ENCODE measurements at regions not wholly inside any gene's neighbourhood (a gene's known extent, or its start where the extent isn't known, plus 50 kb on each side); places are given as distances from the start of the nearest gene placed in this dataset.

- no peak for DNase-seq (ENCODE audit: low read depth in 2 of 2)
Measured at GRCh38 chr19:28024920-28025319, 1188.0 kb downstream of the UQCRFS1 start.

DNA sequence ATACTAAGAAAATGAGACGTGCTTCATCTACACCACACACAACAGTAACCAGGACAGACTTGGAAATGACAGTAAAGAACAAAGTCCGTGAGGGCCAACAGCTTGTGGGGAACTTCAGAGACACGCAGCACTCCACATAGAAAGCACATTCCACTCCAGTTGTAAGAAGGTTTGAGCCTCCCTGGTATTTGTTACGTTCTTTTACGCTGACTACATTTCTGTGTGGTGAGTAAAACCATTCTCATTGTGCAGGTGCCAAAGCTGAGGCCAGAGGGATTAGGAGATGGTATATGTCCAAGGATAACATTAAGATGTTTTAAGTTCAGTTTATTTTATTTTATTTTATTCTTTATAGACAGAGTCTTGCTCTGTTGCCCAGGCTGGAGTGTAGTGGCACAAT lies 1189.9 kb downstream of the UQCRFS1 start:
- DNase-seq (ENCODE audit: low read depth in 2 of 2), result no peak

DNA sequence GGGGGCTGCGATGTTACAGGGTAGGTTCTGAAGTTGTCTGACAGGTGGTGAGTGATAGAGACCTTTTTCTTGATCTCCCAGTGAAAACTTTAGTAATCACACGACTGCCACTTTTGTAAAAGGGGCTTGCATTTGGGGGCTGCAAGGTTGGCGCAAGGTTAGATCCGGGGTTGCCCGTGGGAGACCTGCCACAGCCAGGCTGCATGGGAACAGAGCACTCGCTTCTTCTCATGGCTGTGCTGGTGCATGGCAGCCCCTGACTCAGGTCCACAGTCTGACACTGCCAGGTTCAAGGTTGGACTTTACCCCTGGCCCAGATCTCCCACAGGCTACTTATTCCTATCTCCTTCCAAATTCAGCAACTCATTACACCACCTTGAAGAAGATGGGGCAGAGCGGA lies 1190.4 kb downstream of the UQCRFS1 start:
- no peak for DNase-seq (ENCODE audit: low read depth in 2 of 2)

DNA sequence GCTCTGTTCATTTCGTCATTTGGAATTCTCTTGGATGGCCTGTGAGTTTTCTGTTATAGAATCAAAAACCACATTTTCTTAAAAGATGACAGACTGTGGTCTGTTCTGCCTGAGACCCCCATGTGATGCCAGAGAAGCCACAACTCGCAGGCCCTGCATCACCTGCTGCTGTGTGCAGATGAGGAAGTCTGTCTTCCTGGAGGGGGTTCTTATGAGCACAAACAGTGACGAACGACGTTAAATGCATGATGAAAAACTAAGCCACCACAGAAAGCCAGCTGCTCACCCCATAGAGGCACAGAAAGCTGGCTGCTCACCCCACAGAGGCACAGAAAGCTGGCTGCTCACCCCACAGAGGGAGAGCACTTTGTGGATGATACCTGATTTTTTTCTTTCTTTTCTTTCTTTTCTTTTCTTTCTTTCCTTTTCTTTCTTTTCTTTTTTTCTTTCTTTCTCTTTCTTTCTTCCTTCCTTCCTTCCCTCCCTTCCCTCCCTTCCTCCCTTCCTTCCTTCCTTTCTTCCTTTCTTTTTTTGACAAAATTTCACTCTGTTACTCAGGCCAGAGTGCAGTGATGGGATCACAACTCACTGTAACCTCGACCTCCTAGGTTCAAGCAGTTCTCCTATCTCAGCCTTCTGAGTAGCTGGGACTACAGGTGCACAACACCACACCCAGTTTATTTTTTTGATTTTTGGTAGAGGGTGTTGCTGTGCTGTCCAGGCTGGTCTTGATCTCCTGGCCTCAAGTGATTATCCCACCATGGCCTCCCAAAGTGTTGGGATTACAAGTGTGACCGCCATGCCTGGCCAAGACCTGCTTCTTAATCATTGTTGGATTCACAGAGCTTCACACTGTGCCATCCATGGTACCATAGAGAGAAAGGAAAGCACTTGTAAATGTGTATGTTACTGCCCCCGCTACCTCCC lies 1191.4 kb downstream of the UQCRFS1 start:
- DNase-seq (ENCODE audit: low read depth in 2 of 2), result no peak

DNA sequence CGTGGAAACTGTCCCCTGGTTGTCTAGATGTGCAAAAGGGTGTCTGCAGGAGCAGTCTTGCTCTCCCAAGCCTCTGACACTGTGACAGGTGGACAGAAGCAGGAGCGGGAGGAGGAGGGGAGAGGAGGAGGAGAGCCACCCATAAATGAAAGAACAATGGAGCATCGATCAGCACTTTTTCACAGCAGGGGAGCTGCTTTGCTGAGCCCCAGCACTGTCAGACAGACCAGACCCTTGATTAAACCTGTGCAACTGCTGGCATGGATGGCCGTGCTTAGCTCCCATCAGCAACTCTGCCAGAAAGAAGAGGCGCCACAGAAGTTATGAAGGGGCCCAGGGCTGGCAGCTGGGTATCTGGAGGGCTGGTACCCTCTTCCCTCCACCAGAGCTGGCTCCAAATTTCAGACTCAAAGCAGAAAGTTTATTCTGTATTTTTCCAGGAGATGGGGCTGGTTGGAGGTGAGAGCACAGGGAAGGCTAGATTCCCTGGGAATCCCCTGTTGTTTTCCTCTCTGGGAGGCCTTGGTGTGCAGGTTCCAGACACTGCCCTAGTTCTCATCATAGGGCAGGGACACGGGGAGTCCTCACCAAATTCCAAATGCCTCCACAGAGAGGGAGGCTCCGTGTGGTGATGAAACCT lies 1192.2 kb downstream of the UQCRFS1 start:
- DNase-seq (ENCODE audit: low read depth in 2 of 2), result no peak

DNA sequence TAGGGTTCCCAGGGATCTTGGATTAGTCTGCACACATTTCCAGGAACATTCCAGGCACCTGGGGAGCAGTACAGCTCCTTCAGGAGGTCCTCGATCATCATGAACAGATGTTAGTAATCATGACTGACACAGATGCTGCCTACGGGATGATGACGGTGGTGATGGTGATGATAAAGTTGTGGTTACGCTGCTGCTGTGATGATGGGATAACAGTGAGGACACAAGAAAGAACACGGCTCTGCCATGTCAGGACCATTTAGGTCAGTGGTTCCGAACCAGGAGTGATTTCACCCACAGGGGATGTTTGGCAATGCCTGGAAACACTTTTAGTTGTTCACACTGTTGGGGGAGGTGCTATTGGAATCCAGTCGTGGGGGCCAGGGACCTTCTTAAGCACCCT lies 1193.0 kb downstream of the UQCRFS1 start:
- DNase-seq (ENCODE audit: low read depth in 2 of 2), result no peak

DNA sequence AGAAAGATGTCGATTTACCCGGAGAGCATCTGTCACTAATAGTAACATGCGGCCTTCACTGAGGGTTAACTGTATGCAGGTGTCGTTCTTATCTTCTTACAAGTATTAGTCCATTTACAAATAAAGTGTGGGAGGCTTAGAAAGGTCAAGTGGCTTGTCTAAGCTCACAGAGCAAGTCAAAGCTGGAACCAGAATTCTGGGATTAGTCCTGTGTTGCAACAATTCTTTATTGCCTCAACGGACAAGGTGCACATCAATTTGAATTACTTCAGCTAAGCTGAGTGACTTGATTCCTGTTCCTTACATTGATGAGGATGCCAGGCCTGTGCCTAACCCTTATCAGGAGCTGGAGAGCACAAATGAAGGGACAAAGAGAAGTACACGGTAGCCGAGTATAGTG lies 1193.6 kb downstream of the UQCRFS1 start:
- no peak for DNase-seq (ENCODE audit: low read depth in 2 of 2)

GRCh38 chr19:28018499-28018898 lies 1194.5 kb downstream of the UQCRFS1 start:
- no peak for DNase-seq (ENCODE audit: low read depth in 2 of 2)

DNA sequence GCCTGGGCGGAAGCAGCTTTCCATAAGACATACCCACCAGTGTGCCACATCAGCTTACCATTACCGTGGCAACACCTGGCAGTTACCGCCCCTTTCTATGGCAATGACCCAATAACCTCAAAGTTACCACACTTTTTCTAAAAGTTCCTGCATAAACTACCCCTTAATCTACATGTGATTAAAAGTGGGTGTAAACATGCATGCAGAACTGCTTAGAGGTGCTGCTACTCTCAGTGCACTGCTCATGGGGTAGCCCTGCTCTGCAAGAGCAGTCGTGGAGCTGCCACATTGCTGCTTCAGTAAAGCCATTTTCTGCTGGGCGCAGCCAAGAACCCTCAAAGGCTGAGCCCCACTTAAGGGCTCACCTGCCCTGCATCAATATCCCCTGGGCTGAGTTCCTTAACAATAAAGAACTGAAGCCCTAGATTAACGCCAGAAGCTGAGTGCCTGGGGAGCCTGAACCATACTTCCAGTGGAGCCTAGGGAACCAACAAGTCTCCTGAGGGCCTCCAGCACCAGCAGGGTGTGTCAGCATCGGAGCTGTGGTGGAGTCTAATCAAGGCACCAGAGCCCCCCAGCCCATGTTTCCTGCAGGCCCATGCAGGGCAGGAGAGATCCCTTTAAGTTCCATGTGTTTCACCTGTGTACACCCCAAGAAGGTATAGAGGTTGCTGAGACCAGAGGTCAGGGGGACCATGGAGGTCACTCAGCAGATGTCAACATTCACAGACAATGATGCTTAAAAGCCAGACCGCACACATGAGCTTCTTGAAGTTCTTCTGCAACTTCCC lies 1198.1 kb downstream of the UQCRFS1 start:
- DNase-seq (ENCODE audit: low read depth in 2 of 2), result no peak

DNA sequence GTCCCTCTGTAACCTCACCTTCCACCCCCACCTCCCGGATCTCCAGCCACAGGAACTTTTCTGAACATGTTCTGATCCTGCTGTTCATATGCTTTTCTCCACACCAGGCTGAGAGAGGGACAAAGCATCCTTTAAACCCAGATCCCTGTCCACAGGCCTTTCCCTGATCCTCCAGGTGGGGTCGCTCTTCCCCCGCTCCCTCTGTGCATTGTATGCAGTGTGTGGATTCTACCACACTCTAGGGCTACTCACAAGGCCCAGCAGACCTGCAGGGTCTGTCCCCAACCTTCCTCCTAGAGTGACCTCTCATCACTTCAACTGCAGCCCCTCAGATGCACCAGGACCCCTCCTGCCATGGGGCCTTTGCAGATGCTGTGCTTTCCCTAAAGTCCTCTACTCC lies 1200.6 kb downstream of the UQCRFS1 start:
- DNase-seq (ENCODE audit: low read depth in 2 of 2), result no peak

DNA sequence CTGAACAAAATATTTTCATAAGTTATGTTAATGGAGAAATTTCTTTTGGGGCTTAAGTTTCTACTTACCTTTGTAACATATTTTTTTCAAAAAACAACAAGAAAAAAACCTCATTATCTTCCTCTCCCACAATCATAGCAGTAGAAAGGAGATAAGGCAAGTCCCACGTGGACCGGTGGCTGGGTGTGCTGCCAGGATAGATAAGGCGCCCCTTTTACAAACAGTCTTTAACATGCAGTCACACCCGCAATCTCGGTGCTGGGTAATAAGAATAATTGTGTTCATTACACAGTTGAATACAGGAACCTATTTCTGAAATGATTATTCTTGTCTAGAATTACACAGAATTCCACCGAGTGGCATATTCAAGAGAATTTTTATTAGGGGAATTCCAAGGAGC lies 1202.3 kb downstream of the UQCRFS1 start:
- DNase-seq (ENCODE audit: low read depth in 2 of 2), result no peak

GRCh38 chr19:28009696-28010095 lies 1203.3 kb downstream of the UQCRFS1 start:
- DNase-seq (ENCODE audit: low read depth in 2 of 2), result no peak

DNA sequence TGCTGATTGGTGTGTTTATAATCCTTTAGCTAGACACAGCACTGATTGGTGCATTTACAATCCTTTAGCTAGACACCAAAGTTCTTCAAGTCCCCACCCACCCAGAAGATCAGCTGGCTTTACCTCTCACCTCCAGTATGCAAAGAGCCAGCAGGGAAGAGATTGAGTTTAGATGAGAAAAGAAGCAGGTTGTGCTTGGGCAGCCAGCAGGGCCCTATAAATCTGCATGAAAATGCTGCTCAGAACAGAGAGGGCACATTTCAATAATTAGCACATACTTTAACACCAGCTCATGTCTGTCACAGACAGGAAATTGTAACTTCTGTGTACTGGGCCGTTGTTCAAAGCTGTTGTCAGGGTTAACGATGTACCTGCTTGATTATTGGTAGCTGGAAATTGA lies 1204.3 kb downstream of the UQCRFS1 start:
- no peak for DNase-seq (ENCODE audit: low read depth in 2 of 2)

GRCh38 chr19:28003543-28003942 lies 1209.4 kb downstream of the UQCRFS1 start:
- no peak for DNase-seq (ENCODE audit: low read depth in 2 of 2)

DNA sequence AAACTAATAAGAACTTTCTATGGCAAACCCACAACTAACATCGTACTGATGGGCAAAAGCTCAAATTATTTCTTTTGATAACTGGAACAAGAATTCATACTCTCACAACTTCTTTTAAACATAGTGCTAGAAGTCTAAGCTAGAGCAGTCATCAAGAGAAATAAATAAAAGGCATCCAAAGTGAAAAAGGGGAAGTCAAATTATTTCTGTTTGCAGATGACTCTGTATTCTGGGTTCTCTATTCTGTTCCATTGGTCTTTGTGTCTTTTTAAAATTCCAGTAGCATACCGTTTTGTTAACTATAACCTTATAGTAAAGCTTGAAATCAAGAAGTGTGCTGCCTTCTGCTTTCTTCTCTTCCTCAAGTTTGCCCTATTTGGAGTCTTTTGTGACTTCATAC lies 1215.9 kb downstream of the UQCRFS1 start:
- DNase-seq (ENCODE audit: low read depth in 2 of 2), result no peak

GRCh38 chr19:27993619-27994570 lies 1219.1 kb downstream of the UQCRFS1 start:
- DNase-seq (ENCODE audit: low read depth in 2 of 2), result no peak

DNA sequence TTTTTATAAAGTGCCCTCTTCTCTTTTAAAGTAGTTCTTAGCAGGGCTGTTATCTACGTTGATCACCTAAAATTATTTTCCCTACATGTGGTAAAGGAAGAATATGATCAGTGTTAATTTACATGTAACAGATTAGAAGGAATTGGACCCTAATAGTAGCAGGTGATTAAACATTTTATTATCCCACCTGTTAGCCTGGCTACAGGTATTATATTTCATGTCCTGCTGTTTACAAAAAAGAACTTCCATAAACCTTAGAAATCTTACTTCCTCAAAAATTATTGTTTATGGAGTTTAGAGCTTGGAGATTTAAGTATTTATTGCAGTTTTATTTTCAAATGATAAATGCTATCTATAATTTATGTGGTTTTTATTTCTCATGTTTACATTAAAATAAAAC lies 1226.7 kb downstream of the UQCRFS1 start:
- DNase-seq (ENCODE audit: low read depth in 2 of 2), result no peak

DNA sequence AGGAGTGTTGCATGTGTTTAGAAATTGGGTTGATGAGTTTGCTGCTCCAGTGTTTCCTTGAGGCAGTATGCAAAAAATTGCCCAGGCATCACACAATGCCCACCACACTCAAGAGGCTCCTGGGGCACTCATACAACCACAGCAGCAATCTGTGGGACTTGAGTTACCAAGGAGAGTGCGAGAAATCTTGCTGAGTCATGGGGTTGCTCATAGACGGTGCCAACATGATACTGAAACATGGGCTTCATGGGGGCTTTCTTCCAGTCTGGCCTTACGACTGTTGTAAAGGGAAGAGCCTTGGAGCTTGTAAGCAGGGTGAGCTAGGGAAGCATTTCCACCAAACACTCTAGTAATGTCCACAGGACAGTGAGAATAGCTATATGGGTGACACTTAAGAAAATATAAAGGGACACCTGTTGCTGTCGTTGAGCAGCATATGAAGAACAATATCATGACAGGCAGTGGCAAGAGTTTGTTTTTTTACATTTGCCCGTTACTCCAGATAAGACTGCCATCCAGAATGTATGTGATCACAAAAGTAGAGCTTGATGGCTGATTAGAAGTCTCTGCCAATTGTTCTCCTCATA lies 1237.4 kb downstream of the UQCRFS1 start:
- DNase-seq (ENCODE audit: low read depth in 2 of 2), result no peak

DNA sequence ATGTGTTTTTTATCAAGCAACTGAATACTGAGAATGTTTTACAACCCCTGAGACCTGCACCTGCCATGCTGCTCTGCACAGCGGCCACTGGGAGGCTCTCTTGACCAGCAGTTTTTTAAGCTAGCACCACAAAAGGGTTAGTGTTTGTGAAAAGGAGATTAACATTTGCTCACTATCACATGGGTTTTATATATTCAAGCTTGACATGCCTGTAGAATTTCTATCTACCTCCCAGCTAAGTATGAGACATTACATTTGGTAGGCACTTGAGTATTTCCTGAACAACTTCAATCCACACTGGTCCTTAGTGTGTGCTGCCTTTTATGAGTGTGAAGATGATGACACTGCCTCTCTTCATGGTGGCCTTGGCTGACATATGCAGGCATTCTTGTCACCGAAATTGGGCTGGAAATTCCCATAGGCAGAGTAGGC lies 1238.9 kb downstream of the UQCRFS1 start:
- no peak for DNase-seq (ENCODE audit: low read depth in 2 of 2)

DNA sequence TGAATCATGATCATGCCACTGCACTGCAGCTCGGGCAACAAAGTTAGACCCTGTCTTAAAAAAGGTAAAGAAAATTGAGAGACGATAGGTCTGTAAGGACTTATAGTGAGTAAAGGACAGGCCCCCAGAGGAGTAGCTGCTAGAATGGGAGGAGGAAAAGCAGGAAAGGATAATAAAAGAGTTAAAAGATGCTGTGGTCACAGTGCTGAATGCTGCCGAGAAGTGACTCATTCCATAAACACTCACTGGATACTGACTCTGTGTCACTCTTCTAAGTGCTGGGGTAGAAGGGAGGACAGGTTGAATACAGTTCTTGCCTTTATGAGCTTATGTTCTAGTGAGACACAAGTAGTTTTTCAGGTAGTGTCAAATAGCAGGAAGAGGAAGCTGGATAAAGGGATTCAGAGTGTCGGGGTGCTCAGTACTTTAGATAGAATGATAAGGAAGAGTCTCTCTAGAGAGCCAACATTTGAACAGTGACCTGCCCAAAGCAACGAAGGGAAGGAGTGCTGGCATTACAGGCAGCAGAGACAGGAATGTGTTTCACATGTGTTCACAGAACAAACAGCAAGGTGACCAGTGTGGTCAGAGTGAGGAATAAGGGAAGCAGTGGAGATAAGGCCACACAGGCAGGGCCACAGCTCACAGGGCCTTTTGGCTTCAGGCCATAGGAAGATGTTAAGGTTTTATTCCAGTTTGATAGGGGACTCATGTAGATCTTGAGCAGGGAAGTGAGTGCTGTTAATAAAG lies 1240.5 kb downstream of the UQCRFS1 start:
- no peak for DNase-seq (ENCODE audit: low read depth in 2 of 2)

All from activated CD4-positive, alpha-beta T cell treated with anti-CD3 and anti-CD28 coated beads for 24 hours (primary cell).